Stomach (tissue), 4 donors: ENCODE measurements at regions not wholly inside any gene's neighbourhood (a gene's known extent, or its start where the extent isn't known, plus 50 kb on each side); places are given as distances from the start of the nearest gene placed in this dataset.

ENCODE experiments used
- CTCF ChIP-seq, 7 experiments: fragments of 450-650 bp in 4 of 7; fragments of 200-600 bp in 3 of 7; sonication (generic) in 3 of 7; IDR thresholded peaks; one replicate each; pipeline ENCODE4 v1.5.1; 2016 to 2019; ENCODE audit warnings: antibody characterized with exemption in 7 of 7, control low read depth in 2 of 7, mild to moderate bottlenecking in 1 of 7
- POLR2A ChIP-seq, 4 donors: fragments of 450-650 bp; IDR thresholded peaks; one replicate each; pipeline ENCODE4 v1.6.1; 2016; ENCODE audit warnings: antibody characterized with exemption in 4 of 4, control low read depth in 2 of 4, mild to moderate bottlenecking in 1 of 4, moderate library complexity in 1 of 4

- TF ChIP-seq CTCF (IDR thresholded peaks at IDR 0.05) (no peak), POLR2A (IDR thresholded peaks at IDR 0.05) (no peak)
Observed at GRCh38 chr13:47656651-47657050, 344.4 kb downstream of the SUCLA2 start.
